H1 (cell line): ENCODE measurements at regions not wholly inside any gene's neighbourhood (a gene's known extent, or its start where the extent isn't known, plus 50 kb on each side); places are given as distances from the start of the nearest gene placed in this dataset.

Experiments used
- CTCF ChIA-PET: fragments of 300-600 bp; sonication (Branson Sonifier 250); formaldehyde crosslinking; loops from one replicate; lab custom pipeline; 2021; ENCODE audit not compliant: partially characterized antibody; lab: Charles Lee
- POLR2A ChIA-PET: fragments of 300-600 bp; sonication (Branson Sonifier 250); formaldehyde crosslinking; loops from one replicate; lab custom pipeline; 2021; ENCODE audit warnings: inconsistent platforms; ENCODE audit not compliant: partially characterized antibody; lab: Charles Lee
- DNase-seq, 2 experiments: peaks; one replicate each; pipeline versions ENCODE4 v3.0.0 to v3.0.0-alpha.2; 2010 to 2022; ENCODE audit warnings: low spot score in 2 of 2, low read depth in 1 of 2, mixed read lengths in 1 of 2
- FAIRE-seq: peaks from 2 replicates; lab custom pipeline; 2011; peaks lifted over from hg19 to GRCh38; lab: Jason Lieb, UNC
- H2AFZ ChIP-seq: 2 replicates; pipeline ENCODE4 v1.8.1; 2012; ENCODE audit warnings: low read length, inconsistent platforms
- H2AK5ac ChIP-seq: 2 replicates; pipeline ENCODE4 v1.6.1; 2013; ENCODE audit warnings: low read depth, low read length
- H2BK120ac ChIP-seq: replicated peaks from 2 replicates; pipeline ENCODE3; 2013; ENCODE audit warnings: low read depth, low read length, inconsistent platforms
- H2BK12ac ChIP-seq: 2 replicates; pipeline ENCODE4 v1.6.1; 2013; ENCODE audit warnings: low read depth, low read length
- H2BK15ac ChIP-seq: 2 replicates; pipeline ENCODE4 v1.6.1; 2013; ENCODE audit warnings: low read length
- H2BK20ac ChIP-seq: 2 replicates; pipeline ENCODE4 v1.6.1; 2013; ENCODE audit warnings: low read length
- H2BK5ac ChIP-seq: 2 replicates; pipeline ENCODE4 v1.6.1; 2013; ENCODE audit warnings: low read depth, low read length
- H3K14ac ChIP-seq: 2 replicates; pipeline ENCODE4 v1.6.1; 2013; ENCODE audit warnings: inconsistent platforms; ENCODE audit not compliant: insufficient read length
- H3K18ac ChIP-seq: 2 replicates; pipeline ENCODE4 v1.6.1; 2013; ENCODE audit warnings: low read length; ENCODE audit errors: extremely low read depth
- H3K23ac ChIP-seq: 2 replicates; pipeline ENCODE4 v1.6.1; 2013; ENCODE audit warnings: inconsistent platforms; ENCODE audit not compliant: insufficient read length
- H3K23me2 ChIP-seq: 2 replicates; pipeline ENCODE4 v1.6.1; 2013; ENCODE audit warnings: low read depth, low read length
- H3K27ac ChIP-seq: 2 replicates; pipeline ENCODE4 v1.6.1; 2011; ENCODE audit warnings: low read depth, low read length, inconsistent platforms
- H3K27me3 ChIP-seq, 4 experiments: replicated peaks in 1 of 4; 1 replicate in 1 of 4; 2 replicates in 3 of 4; pipeline versions ENCODE4 v1.6.1 to v1.8.1; 2011 to 2013; ENCODE audit warnings: low read length in 3 of 4, mild to moderate bottlenecking in 3 of 4, inconsistent platforms in 2 of 4, mixed read lengths in 2 of 4, moderate library complexity in 1 of 4; ENCODE audit not compliant: control insufficient read depth in 3 of 4, insufficient read depth in 3 of 4; ENCODE audit errors: extremely low read depth in 1 of 4
- H3K36me3 ChIP-seq, 4 experiments: 2 replicates each; pipeline versions ENCODE4 v1.6.1 to v1.8.1; 2011 to 2013; ENCODE audit warnings: mild to moderate bottlenecking in 4 of 4, low read length in 3 of 4, moderate library complexity in 2 of 4, control low read depth in 1 of 4, inconsistent platforms in 1 of 4; ENCODE audit not compliant: insufficient read depth in 4 of 4, control insufficient read depth in 2 of 4
- H3K4ac ChIP-seq: replicated peaks from 2 replicates; pipeline ENCODE3; 2013; ENCODE audit warnings: low read length, low read depth, mixed read lengths, inconsistent platforms; ENCODE audit not compliant: insufficient read length
- H3K4me1 ChIP-seq, 4 experiments: replicated peaks in 1 of 4; 1 replicate in 1 of 4; 2 replicates in 3 of 4; pipeline versions ENCODE4 v1.6.1 to v1.8.1; 2011 to 2013; ENCODE audit warnings: low read length in 3 of 4, inconsistent platforms in 2 of 4, mixed read lengths in 1 of 4; ENCODE audit not compliant: insufficient read depth in 4 of 4, control insufficient read depth in 3 of 4
- H3K4me2 ChIP-seq, 2 experiments: 2 replicates each; pipeline versions ENCODE4 v1.6.1 to v1.8.1; 2011 to 2013; ENCODE audit warnings: low read depth in 2 of 2, low read length in 2 of 2, control low read depth in 1 of 2, inconsistent platforms in 1 of 2, mild to moderate bottlenecking in 1 of 2; ENCODE audit not compliant: insufficient read depth in 1 of 2
- H3K4me3 ChIP-seq, 4 experiments: fragments of 200-600, 300-600 bp in 1 of 4; sonication (generic), shearing (Covaris generic), sonication (Bioruptor Twin) in 1 of 4; 2 replicates each; pipeline versions ENCODE4 v1.5.1 to v1.8.1; 2011 to 2016; ENCODE audit warnings: low read length in 4 of 4, low read depth in 3 of 4, control low read depth in 2 of 4, inconsistent platforms in 2 of 4, mild to moderate bottlenecking in 2 of 4, mixed read lengths in 1 of 4, moderate library complexity in 1 of 4; ENCODE audit not compliant: insufficient read depth in 2 of 4; ENCODE audit errors: extremely low read depth in 1 of 4
- H3K56ac ChIP-seq: replicated peaks from 2 replicates; pipeline ENCODE3; 2013; ENCODE audit warnings: low read depth, mild to moderate bottlenecking, mixed read lengths, low read length, inconsistent platforms; ENCODE audit not compliant: insufficient read length
- H3K79me1 ChIP-seq: 2 replicates; pipeline ENCODE4 v1.6.1; 2013; ENCODE audit warnings: low read depth, low read length, control low read depth
- H3K79me2 ChIP-seq, 2 experiments: 2 replicates each; pipeline versions ENCODE4 v1.6.1 to v1.8.1; 2012 to 2013; ENCODE audit warnings: low read length in 2 of 2, mild to moderate bottlenecking in 2 of 2, inconsistent platforms in 1 of 2; ENCODE audit not compliant: insufficient read depth in 2 of 2, control insufficient read depth in 1 of 2
- H3K9ac ChIP-seq, 4 experiments: replicated peaks in 1 of 4; 1 replicate in 1 of 4; 2 replicates in 3 of 4; pipeline versions ENCODE4 v1.6.1 to v1.8.1; 2011 to 2013; ENCODE audit warnings: low read depth in 3 of 4, low read length in 3 of 4, control low read depth in 2 of 4, mild to moderate bottlenecking in 2 of 4, moderate library complexity in 2 of 4, inconsistent platforms in 1 of 4; ENCODE audit errors: extremely low read depth in 1 of 4
- H3K9me3 ChIP-seq, 2 experiments: 2 replicates each; pipeline versions ENCODE4 v1.6.1 to v1.8.1; 2012 to 2013; ENCODE audit warnings: mild to moderate bottlenecking in 2 of 2, moderate library complexity in 2 of 2, control low read depth in 1 of 2, inconsistent platforms in 1 of 2, low read depth in 1 of 2, low read length in 1 of 2, mixed read lengths in 1 of 2; ENCODE audit not compliant: insufficient read depth in 2 of 2
- H4K20me1 ChIP-seq, 2 experiments: replicated peaks in 1 of 2; 2 replicates each; pipeline versions ENCODE3 to v1.8.1; 2011 to 2013; ENCODE audit warnings: inconsistent platforms in 2 of 2, low read length in 2 of 2, mild to moderate bottlenecking in 1 of 2; ENCODE audit not compliant: insufficient read depth in 2 of 2, control insufficient read depth in 1 of 2
- H4K5ac ChIP-seq: 2 replicates; pipeline ENCODE4 v1.6.1; 2013; ENCODE audit warnings: low read length, low read depth, mixed read lengths, inconsistent platforms; ENCODE audit not compliant: insufficient read length
- H4K8ac ChIP-seq: 2 replicates; pipeline ENCODE4 v1.8.0; 2013; ENCODE audit warnings: mild to moderate bottlenecking, moderate library complexity, low read length, inconsistent platforms; ENCODE audit not compliant: insufficient read depth; ENCODE audit errors: extremely low read depth
- H4K91ac ChIP-seq: replicated peaks from 2 replicates; pipeline ENCODE3; 2013; ENCODE audit warnings: low read length, mixed read lengths, inconsistent platforms; ENCODE audit not compliant: insufficient read length
- ASH2L ChIP-seq: fragments of 200-600, 300-600 bp; sonication (generic); IDR thresholded peaks from one replicate; pipeline ENCODE4 v1.7.1; 2017; ENCODE audit warnings: low read length
- ATF2 ChIP-seq: IDR thresholded peaks from 2 replicates; pipeline ENCODE4 v1.6.1; 2012; ENCODE audit warnings: low read length, inconsistent platforms
- BACH1 ChIP-seq: IDR thresholded peaks from 2 replicates; pipeline ENCODE4 v1.6.1; 2012; ENCODE audit warnings: low read length, improper control_type of control experiment
- CBX5 ChIP-seq: fragments of 300-800, 300-1000 bp; sonication (generic); IDR thresholded peaks from 2 replicates; pipeline ENCODE4 v1.7.1; 2016; ENCODE audit warnings: antibody characterized with exemption, low read length, low read depth
- EZH2 ChIP-seq: fragments of 200-600 bp; sonication (generic); IDR thresholded peaks from 2 replicates; pipeline ENCODE4 v1.7.1; 2012; ENCODE audit warnings: low read depth, mild to moderate bottlenecking, moderate library complexity, low read length, inconsistent platforms; ENCODE audit not compliant: severe bottlenecking
- MAFK ChIP-seq: IDR thresholded peaks from 2 replicates; pipeline ENCODE4 v1.6.1; 2012; ENCODE audit warnings: low read depth, mild to moderate bottlenecking, improper control_type of control experiment, low read length
- NRF1 ChIP-seq: IDR thresholded peaks from 2 replicates; pipeline ENCODE4 v1.6.1; 2011; ENCODE audit warnings: mild to moderate bottlenecking, low read depth, low read length, improper control_type of control experiment
- SUZ12 ChIP-seq: fragments of 200-600 bp; sonication (generic); IDR thresholded peaks from 2 replicates; pipeline ENCODE4 v1.6.1; 2012; ENCODE audit warnings: mild to moderate bottlenecking, inconsistent platforms, low read length, moderate library complexity, mixed read lengths
- YY1 ChIP-seq: IDR thresholded peaks from 2 replicates; pipeline ENCODE4 v1.6.1; 2011; ENCODE audit warnings: low read depth, mild to moderate bottlenecking, low read length
- WGBS, 2 experiments: shearing (Covaris generic) in 1 of 2; methylation state at CpG; one replicate each; pipeline versions ENCODE4 v1.1.6 to v1.1.7; 2013 to 2015; ENCODE audit warnings: low lambda C conversion rate in 2 of 2, mixed read lengths in 2 of 2, inconsistent platforms in 1 of 2, low coverage in 1 of 2, missing lambda C conversion rate in 1 of 2; ENCODE audit not compliant: insufficient replicate concordance in 2 of 2, insufficient coverage in 1 of 2, insufficient read length in 1 of 2; ENCODE audit errors: extremely low coverage in 1 of 2, missing lambda C conversion rate in 1 of 2; 5-methylcytosine and 5-hydroxymethylcytosine counted together

GRCh38 chr5:142437563-142437962, 112.7 kb upstream of the SPRY4 start:
- Histone ChIP-seq H3K9ac (no peak overlapping the region), H2BK5ac (no peak overlapping the region), H2BK120ac (no peak overlapping the region), H3K56ac (no peak overlapping the region), H4K8ac (no peak overlapping the region), H3K27ac (no peak overlapping the region), H3K23me2 (no peaks in the 10 kb centered on the region), H3K18ac (no peak overlapping the region), H4K20me1 (no peaks in the 10 kb centered on the region), H3K9me3 (no peaks in the 10 kb centered on the region), H3K4me1 (peaks cover 1 to 9% (median 6%) of the 10 kb centered on the region in 4 experiments; a peak in 5 of 7 replicates), H3K23ac (no peak overlapping the region), H3K27me3 (peaks cover 0 to 2% (median under 1%) of the 10 kb centered on the region in 4 experiments; a peak in 2 of 7 replicates), H2BK15ac (no peak overlapping the region), H2AFZ (no peak overlapping the region), H3K36me3 (no peaks in the 10 kb centered on the region), H2AK5ac (peak overlapping the region; percentile 29; the same call in 1 of the 2 replicates), H3K79me1 (no peaks in the 10 kb centered on the region), H3K4me2 (no peak overlapping the region), H4K91ac (peak overlapping the region; percentile 1), H3K14ac (no peak overlapping the region), H3K4ac (no peak overlapping the region), H4K5ac (no peak overlapping the region), H3K79me2 (no peaks in the 10 kb centered on the region), H2BK12ac (no peak overlapping the region), H2BK20ac (no peak overlapping the region), H3K4me3 (no peak overlapping the region)
- WGBS, 2 experiments, result 94% methylated on average over 4 of the region's 4 CpGs; no CpG with 5 or more reads in 1 of the 2 experiments
- CTCF ChIA-PET, result interaction anchor here (1.1 to 2.3 kb wide), 3 partner anchors 32 to 112 kb away, joined by 3 to 9 read pairs (median 4); no protein-coding TSS in a partner anchor
- POLR2A ChIA-PET, result no interaction called here
- TF ChIP-seq ATF2, result no peak
- TF ChIP-seq NRF1, result no peak
- TF ChIP-seq YY1, result no peak
- TF ChIP-seq BACH1, result no peak
- no peak for TF ChIP-seq SUZ12
- no peak for TF ChIP-seq EZH2
- TF ChIP-seq ASH2L, result no peak
- no peak for TF ChIP-seq CBX5
- TF ChIP-seq MAFK, result no peak
- DNase-seq (no peak), FAIRE-seq (no peak)
